Small intestine (tissue), 7 donors: ENCODE measurements at regions not wholly inside any gene's neighbourhood (a gene's known extent, or its start where the extent isn't known, plus 50 kb on each side); places are given as distances from the start of the nearest gene placed in this dataset.
"Not testable (repeated sequence)": the region's sequence is repeated elsewhere in the genome, so short reads cannot be mapped to it uniquely, and the experiment has no call there.

Experiments used
- DNase-seq, 2 donors: peaks; one replicate each; pipeline versions ENCODE4 v3.0.0 to v3.0.0-alpha.2; 2013
- FAIRE-seq: peaks from 2 replicates; lab custom pipeline; 2012; peaks lifted over from hg19 to GRCh38; lab: Jason Lieb, UNC
- H3K27ac ChIP-seq, 3 donors: one replicate each; pipeline ENCODE4 v1.5.1; 2013; ENCODE audit warnings: low read length in 2 of 3, mild to moderate bottlenecking in 2 of 3, control low read depth in 1 of 3, inconsistent platforms in 1 of 3, low read depth in 1 of 3, moderate library complexity in 1 of 3
- H3K27me3 ChIP-seq, 3 donors: one replicate each; pipeline ENCODE4 v1.6.1; 2013; ENCODE audit warnings: low read length in 3 of 3, inconsistent platforms in 1 of 3; ENCODE audit not compliant: control insufficient read depth in 3 of 3, insufficient read depth in 3 of 3
- H3K36me3 ChIP-seq, 3 donors: one replicate each; pipeline ENCODE4 v1.6.1; 2013; ENCODE audit warnings: low read length in 3 of 3, inconsistent platforms in 1 of 3, low read depth in 1 of 3, mild to moderate bottlenecking in 1 of 3, moderate library complexity in 1 of 3; ENCODE audit not compliant: control insufficient read depth in 3 of 3, insufficient read depth in 2 of 3
- H3K4me1 ChIP-seq, 3 donors: one replicate each; pipeline ENCODE4 v1.6.1; 2013; ENCODE audit warnings: low read length in 2 of 3, inconsistent platforms in 1 of 3, low read depth in 1 of 3, mild to moderate bottlenecking in 1 of 3, moderate library complexity in 1 of 3; ENCODE audit not compliant: control insufficient read depth in 3 of 3, insufficient read depth in 2 of 3
- H3K4me3 ChIP-seq, 3 donors: one replicate each; pipeline ENCODE4 v1.5.1; 2013; ENCODE audit warnings: low read length in 3 of 3, control low read depth in 1 of 3, inconsistent platforms in 1 of 3, low read depth in 1 of 3, mild to moderate bottlenecking in 1 of 3, moderate library complexity in 1 of 3
- H3K9me3 ChIP-seq, 2 donors: one replicate each; pipeline ENCODE4 v1.6.1; 2013; ENCODE audit warnings: low read depth in 1 of 2, low read length in 1 of 2; ENCODE audit not compliant: control insufficient read depth in 2 of 2, insufficient read depth in 1 of 2
- WGBS, 3 donors: extraction: QIAGEN DNeasy Blood & Tissue Kit; methylation state at CpG; one replicate each; pipeline ENCODE4 v1.1.7; 2013; 5-methylcytosine and 5-hydroxymethylcytosine counted together
- donor health status: healthy with polysubstance abuse.
- donor health status: control.
- donor health status: control.
- donor health status: Bipolar disorder and iron deficiency.
- donor health status: healthy.

- Histone ChIP-seq H3K27me3 (no peaks in the 10 kb centered on the region), H3K4me1 (no peaks in the 10 kb centered on the region), H3K27ac (no peak overlapping the region), H3K4me3 (no peak overlapping the region), H3K9me3 (no peaks in the 10 kb centered on the region), H3K36me3 (no peaks in the 10 kb centered on the region)
- whole genome bisulfite sequencing, 3 donors, result 23 to 44% (median 23%) methylated on average over 3 of the region's 3 CpGs
- FAIRE-seq, result no peak
- DNase-seq, result peak; percentile 5 to 15
Observed at GRCh38 chr12:91702843-91703425, 442.7 kb downstream of the BTG1 start.

GRCh38 chr12:91695964-91696363, 449.7 kb downstream of the BTG1 start:
- Histone ChIP-seq H3K36me3 (no peaks in the 10 kb centered on the region), H3K27me3 (no peaks in the 10 kb centered on the region), H3K4me3 (no peak overlapping the region), H3K4me1 (no peaks in the 10 kb centered on the region), H3K27ac (no peak overlapping the region), H3K9me3 (no peaks in the 10 kb centered on the region)
- 17 to 68% (median 46%) methylated on average over 1 of the region's 1 CpG for WGBS, 3 donors
- DNase-seq (no peak), FAIRE-seq (no peak)

- WGBS, 3 donors, result 87 to 90% (median 88%) methylated on average over 3 of the region's 3 CpGs
- not testable (repeated sequence) for H3K27ac ChIP-seq, H3K27me3 ChIP-seq, FAIRE-seq, DNase-seq, H3K36me3 ChIP-seq, H3K9me3 ChIP-seq, H3K4me1 ChIP-seq, H3K4me3 ChIP-seq
Observed at GRCh38 chr12:91695406-91695805, 450.2 kb downstream of the BTG1 start.

DNA sequence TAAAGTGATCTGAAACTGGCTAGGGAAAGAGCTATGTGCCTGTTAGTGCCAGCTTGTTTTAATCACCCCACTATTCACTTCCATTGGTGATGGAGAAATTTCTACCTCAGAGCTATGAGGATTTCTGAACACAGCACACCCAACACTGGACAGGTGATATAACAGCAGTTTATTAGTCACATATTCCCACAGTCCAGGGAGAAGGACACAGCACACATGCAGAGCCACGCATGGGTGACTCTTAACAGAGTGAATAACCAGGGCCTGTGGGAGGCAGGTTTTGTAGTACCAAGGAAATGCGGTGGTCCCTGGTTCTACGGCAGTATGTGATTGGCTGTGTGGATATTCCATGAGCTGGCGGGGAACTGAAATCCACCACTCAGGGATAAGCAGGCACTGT, 455.1 kb downstream of the BTG1 start:
- FAIRE-seq (no peak), DNase-seq (no peak)

GRCh38 chr12:91687052-91688017, 458.3 kb downstream of the BTG1 start:
- Histone ChIP-seq H3K4me1 (no peaks in the 10 kb centered on the region), H3K27me3 (no peaks in the 10 kb centered on the region), H3K4me3 (no peak overlapping the region), H3K27ac (no peak overlapping the region), H3K9me3 (no peaks in the 10 kb centered on the region), H3K36me3 (no peaks in the 10 kb centered on the region)
- DNase-seq (no peak), FAIRE-seq (no peak)
- WGBS, 3 donors, result 63 to 69% (median 63%) methylated on average over 3 of the region's 3 CpGs

More for the DNA sequence above, 455.1 kb downstream of the BTG1 start:
- no peak overlapping the region for H3K4me3 ChIP-seq
- no peaks in the 10 kb centered on the region for H3K27me3 ChIP-seq
- no peak overlapping the region for H3K27ac ChIP-seq
- no peaks in the 10 kb centered on the region for H3K4me1 ChIP-seq
- no peaks in the 10 kb centered on the region for H3K36me3 ChIP-seq
- WGBS, 3 donors, result 92 to 94% (median 93%) methylated on average over 4 of the region's 4 CpGs
- H3K9me3 ChIP-seq, result no peaks in the 10 kb centered on the region

- Histone ChIP-seq H3K27ac (no peak overlapping the region), H3K9me3 (no peaks in the 10 kb centered on the region), H3K4me1 (peaks cover 0 to 2% (median 0%) of the 10 kb centered on the region in 3 donors), H3K4me3 (no peak overlapping the region), H3K27me3 (no peaks in the 10 kb centered on the region), H3K36me3 (no peaks in the 10 kb centered on the region)
- FAIRE-seq (no peak), DNase-seq (no peak)
- 71 to 75% (median 71%) methylated on average over 2 of the region's 2 CpGs for WGBS, 3 donors
Observed at GRCh38 chr12:91685917-91686316, 459.7 kb downstream of the BTG1 start.

GRCh38 chr12:91681751-91682150, 463.9 kb downstream of the BTG1 start:
- DNase-seq (no peak), FAIRE-seq (no peak)
- Histone ChIP-seq H3K36me3 (no peaks in the 10 kb centered on the region), H3K27me3 (no peaks in the 10 kb centered on the region), H3K4me1 (peaks cover 0 to 2% (median 0%) of the 10 kb centered on the region in 3 donors), H3K9me3 (no peaks in the 10 kb centered on the region), H3K4me3 (no peak overlapping the region), H3K27ac (no peak overlapping the region)
- WGBS, 3 donors, result 75 to 90% (median 81%) methylated on average over 7 to 11 of the region's 11 CpGs

DNA sequence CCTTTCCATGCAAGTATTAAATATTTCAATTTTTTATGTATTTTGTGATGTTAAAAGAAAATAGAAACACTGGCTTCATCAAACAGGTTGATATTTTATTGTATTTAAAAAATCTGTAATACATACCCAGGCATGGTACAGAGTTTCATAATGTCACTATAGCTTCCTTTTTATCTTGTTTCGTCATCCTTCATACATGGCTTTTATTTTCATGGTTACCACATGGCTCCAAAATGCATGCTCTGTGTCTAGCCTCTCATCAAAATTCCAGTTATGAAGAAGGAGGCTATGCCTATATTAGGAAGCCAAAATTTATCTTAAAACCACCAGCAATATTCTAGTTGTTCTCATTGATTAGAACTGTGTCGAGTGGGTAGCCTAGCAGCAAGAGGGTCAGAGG, 464.8 kb downstream of the BTG1 start:
- no peak overlapping the region for H3K4me3 ChIP-seq
- WGBS, 3 donors, result 81 to 90% (median 88%) methylated on average over 2 of the region's 2 CpGs
- H3K27ac ChIP-seq, result no peak overlapping the region

More for the DNA sequence above, 464.8 kb downstream of the BTG1 start:
- DNase-seq (no peak), FAIRE-seq (no peak)
- Histone ChIP-seq H3K27me3 (no peaks in the 10 kb centered on the region), H3K36me3 (no peaks in the 10 kb centered on the region), H3K9me3 (no peaks in the 10 kb centered on the region), H3K4me1 (peaks cover 0 to 2% (median 0%) of the 10 kb centered on the region in 3 donors)
